ENCODE measurements at regions not wholly inside any gene's neighbourhood (a gene's known extent, or its start where the extent isn't known, plus 50 kb on each side); places are given as distances from the start of the nearest gene placed in this dataset.

GRCh38 chr7:1362301-1362700, 97.0 kb downstream of the MICALL2 start:
- no peak overlapping the region for H3K27ac ChIP-seq
- TF ChIP-seq ZFX (IDR thresholded peaks at IDR 0.05; ENCODE audit: borderline replicate concordance) (no peak), CTCF (IDR thresholded peaks at IDR 0.05) (no peak)

- TF ChIP-seq ZFX (IDR thresholded peaks at IDR 0.05; ENCODE audit: borderline replicate concordance) (no peak), CTCF (IDR thresholded peaks at IDR 0.05) (no peak)
- H3K27ac ChIP-seq = no peak overlapping the region
Measured at GRCh38 chr7:1364068-1364905, 95.0 kb downstream of the MICALL2 start.

- TF ChIP-seq ZFX (IDR thresholded peaks at IDR 0.05; ENCODE audit: borderline replicate concordance) = no peak
- TF ChIP-seq CTCF (IDR thresholded peaks at IDR 0.05) = no peak
- no peak overlapping the region for H3K27ac ChIP-seq
Measured at GRCh38 chr7:1364906-1365570, 94.2 kb downstream of the MICALL2 start.

GRCh38 chr7:1365846-1366245, 93.4 kb downstream of the MICALL2 start:
- TF ChIP-seq ZFX (IDR thresholded peaks at IDR 0.05; ENCODE audit: borderline replicate concordance) (no peak), CTCF (IDR thresholded peaks at IDR 0.05) (no peak)
- no peak overlapping the region for H3K27ac ChIP-seq

- no peak overlapping the region for H3K27ac ChIP-seq
- TF ChIP-seq CTCF (IDR thresholded peaks at IDR 0.05) = no peak
- no peak for TF ChIP-seq ZFX (IDR thresholded peaks at IDR 0.05; ENCODE audit: borderline replicate concordance)
Measured at GRCh38 chr7:1366801-1367405, 92.4 kb downstream of the MICALL2 start.

- H3K27ac ChIP-seq = no peak overlapping the region
- TF ChIP-seq CTCF (IDR thresholded peaks at IDR 0.05) = no peak
- TF ChIP-seq ZFX (IDR thresholded peaks at IDR 0.05; ENCODE audit: borderline replicate concordance) = no peak
Measured at GRCh38 chr7:1367501-1368183, 91.6 kb downstream of the MICALL2 start.
